Breast epithelium (tissue), 3 donors: ENCODE measurements at regions not wholly inside any gene's neighbourhood (a gene's known extent, or its start where the extent isn't known, plus 50 kb on each side); places are given as distances from the start of the nearest gene placed in this dataset.

Experiments used
- CTCF ChIP-seq, 3 donors: fragments of 450-650 bp; IDR thresholded peaks; one replicate each; pipeline ENCODE4 v1.5.1; 2016 to 2017; ENCODE audit warnings: antibody characterized with exemption in 3 of 3, mild to moderate bottlenecking in 3 of 3, moderate library complexity in 3 of 3
- POLR2A ChIP-seq: fragments of 450-650 bp; IDR thresholded peaks from one replicate; pipeline ENCODE4 v1.6.1; 2016; ENCODE audit warnings: antibody characterized with exemption, mild to moderate bottlenecking, moderate library complexity
- POLR2AphosphoS5 ChIP-seq, 3 donors: sonication (generic); formaldehyde crosslinking; IDR thresholded peaks; one replicate each; pipeline ENCODE4 v1.6.1; 2017; ENCODE audit warnings: antibody characterized with exemption in 3 of 3

GRCh38 chr3:64463981-64464380 is 223.8 kb downstream of the ADAMTS9 start:
- TF ChIP-seq CTCF (IDR thresholded peaks at IDR 0.05) (no peak), POLR2A (no peak), POLR2AphosphoS5 (IDR thresholded peaks at IDR 0.05) (no peak)
